ENCODE measurements at regions not wholly inside any gene's neighbourhood (a gene's known extent, or its start where the extent isn't known, plus 50 kb on each side); places are given as distances from the start of the nearest gene placed in this dataset.
"Not testable (repeated sequence)": the region's sequence is repeated elsewhere in the genome, so short reads cannot be mapped to it uniquely, and the experiment has no call there.

DNA sequence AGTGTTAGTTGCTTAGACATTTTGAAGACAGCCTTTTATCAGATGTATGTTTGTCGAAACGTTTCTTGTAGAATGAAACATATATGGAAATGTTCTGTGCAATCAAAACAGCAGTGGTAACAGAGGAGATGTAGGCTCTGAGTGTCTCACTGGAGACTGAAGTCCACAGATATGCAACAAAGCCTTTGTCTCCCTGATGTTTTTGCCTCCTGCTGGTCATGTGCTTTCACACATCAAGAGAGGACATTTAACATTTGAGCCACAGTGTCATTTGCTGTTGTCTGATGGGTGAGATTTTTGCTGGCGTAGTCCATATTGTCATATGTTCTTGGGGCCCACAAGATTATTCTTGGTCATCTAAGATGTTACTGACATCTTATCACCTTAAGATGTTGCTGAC lies 101.7 kb downstream of the POTEH start:
- not testable (repeated sequence) for TF ChIP-seq POLR2AphosphoS5, EP300 (IDR thresholded peaks at IDR 0.05)
- TF ChIP-seq, protein P1, sequence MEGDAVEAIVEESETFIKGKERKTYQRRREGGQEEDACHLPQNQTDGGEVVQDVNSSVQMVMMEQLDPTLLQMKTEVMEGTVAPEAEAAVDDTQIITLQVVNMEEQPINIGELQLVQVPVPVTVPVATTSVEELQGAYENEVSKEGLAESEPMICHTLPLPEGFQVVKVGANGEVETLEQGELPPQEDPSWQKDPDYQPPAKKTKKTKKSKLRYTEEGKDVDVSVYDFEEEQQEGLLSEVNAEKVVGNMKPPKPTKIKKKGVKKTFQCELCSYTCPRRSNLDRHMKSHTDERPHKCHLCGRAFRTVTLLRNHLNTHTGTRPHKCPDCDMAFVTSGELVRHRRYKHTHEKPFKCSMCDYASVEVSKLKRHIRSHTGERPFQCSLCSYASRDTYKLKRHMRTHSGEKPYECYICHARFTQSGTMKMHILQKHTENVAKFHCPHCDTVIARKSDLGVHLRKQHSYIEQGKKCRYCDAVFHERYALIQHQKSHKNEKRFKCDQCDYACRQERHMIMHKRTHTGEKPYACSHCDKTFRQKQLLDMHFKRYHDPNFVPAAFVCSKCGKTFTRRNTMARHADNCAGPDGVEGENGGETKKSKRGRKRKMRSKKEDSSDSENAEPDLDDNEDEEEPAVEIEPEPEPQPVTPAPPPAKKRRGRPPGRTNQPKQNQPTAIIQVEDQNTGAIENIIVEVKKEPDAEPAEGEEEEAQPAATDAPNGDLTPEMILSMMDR (IDR thresholded peaks at IDR 0.05), result not testable (repeated sequence)
